GM21723 (cell line): ENCODE measurements at regions not wholly inside any gene's neighbourhood (a gene's known extent, or its start where the extent isn't known, plus 50 kb on each side); places are given as distances from the start of the nearest gene placed in this dataset.
"Not testable (repeated sequence)": the region's sequence is repeated elsewhere in the genome, so short reads cannot be mapped to it uniquely, and the experiment has no call there.

Experiments
- ATAC-seq: cut with Tn5 transposase; IDR thresholded peaks from one replicate; pipeline ENCODE4 v1.9.1; 2021; ENCODE audit warnings: mild to moderate bottlenecking, moderate library complexity; ENCODE audit not compliant: unreplicated experiment

DNA sequence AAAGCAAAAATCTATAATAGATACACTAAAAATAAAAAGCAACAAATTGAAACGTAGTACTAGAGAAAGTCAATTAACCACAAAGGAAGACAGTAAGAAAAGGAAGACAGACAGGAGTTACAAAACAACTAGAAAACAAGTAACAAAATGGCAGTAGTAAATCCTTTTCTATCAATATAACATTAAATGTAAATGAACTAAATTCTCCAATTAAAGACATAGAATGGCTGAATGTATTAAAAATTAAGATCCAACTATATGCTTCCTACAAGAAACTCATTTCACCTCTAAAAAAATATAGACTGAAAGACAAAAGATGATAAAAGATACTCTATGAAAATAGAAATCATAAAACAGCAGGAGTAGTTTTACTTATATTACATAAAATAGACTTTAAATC is 79.1 kb downstream of the CTH start:
- no peak for ATAC-seq

DNA sequence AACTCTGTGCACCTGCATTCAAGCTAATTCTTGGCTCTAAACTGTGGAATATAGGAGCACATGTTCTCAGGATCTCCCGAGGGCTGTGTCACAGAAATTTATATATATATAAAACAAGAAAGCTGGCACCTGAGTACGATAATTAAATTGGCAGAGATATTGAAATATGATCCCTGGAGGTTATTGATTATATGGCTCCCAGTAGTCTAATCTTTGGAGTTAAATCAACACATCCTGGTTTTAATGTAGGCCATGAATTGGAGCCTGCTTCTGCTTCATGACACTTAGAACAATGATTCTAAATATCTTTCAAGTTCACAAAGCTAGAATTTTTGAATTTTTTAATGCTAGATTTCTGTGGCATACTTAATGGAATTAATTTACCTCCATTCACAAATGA is 84.3 kb downstream of the CTH start:
- ATAC-seq, result no peak

DNA sequence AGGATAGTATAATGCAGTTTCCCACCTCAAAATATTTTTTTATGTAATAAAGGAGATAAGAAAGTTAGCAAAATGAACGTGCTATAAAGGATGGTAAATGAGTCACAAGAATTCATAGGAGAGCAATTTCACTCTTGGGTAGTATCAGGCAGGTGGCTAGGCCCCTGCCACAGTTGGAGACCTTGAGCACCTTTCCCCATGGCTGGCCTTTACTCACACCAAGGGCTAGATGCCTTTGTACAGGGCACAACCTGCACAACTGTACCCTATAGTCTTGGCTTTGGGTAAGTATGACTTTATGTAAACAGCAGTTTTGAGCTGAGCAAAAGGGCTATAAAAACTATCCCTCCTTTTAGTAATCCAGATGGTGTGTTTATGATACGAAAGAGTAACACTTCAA is 85.1 kb downstream of the CTH start:
- ATAC-seq, result no peak

- no peak for ATAC-seq
Measured at GRCh38 chr1:70497152-70497551, 86.1 kb downstream of the CTH start.

DNA sequence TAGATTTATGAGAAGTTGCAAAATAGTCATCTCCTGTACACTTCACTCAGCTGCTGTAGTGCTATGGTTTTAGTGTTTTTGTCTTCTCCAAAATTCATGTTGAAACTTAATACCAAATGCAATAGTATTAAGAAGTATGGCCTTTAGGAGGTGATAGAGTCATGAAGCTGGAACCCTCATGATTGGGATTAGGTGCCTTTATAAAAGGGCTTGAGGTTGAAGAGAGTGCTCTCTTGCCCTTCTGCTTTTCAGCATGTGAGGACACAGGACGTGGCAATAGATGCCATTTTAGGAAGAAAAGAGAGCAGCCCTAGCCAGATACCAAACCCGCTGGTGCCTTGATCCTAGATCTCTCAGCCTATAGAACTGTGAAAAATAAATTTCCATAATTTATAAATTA is 87.6 kb downstream of the CTH start:
- no peak for ATAC-seq

DNA sequence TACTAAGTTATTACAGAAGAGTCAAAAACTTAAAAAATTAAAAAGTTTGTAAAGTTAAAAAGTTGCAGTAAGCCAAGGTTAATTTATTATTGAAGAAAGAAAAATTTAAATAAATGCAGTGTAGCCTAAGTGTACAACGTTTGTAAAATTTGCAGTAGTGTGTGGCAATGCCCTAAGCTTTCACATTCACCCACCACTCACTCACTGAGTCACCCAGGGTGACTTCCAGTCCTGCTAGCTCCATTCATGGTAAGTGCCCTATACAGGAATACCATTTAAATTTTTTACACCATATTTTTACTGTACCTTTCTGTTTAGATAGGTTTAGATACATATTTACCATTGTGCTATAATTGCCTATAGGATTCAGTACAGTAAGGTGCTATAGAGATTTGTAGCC is 88.6 kb downstream of the CTH start:
- no peak for ATAC-seq

GRCh38 chr1:70503358-70503757 is 92.3 kb downstream of the CTH start:
- no peak for ATAC-seq

DNA sequence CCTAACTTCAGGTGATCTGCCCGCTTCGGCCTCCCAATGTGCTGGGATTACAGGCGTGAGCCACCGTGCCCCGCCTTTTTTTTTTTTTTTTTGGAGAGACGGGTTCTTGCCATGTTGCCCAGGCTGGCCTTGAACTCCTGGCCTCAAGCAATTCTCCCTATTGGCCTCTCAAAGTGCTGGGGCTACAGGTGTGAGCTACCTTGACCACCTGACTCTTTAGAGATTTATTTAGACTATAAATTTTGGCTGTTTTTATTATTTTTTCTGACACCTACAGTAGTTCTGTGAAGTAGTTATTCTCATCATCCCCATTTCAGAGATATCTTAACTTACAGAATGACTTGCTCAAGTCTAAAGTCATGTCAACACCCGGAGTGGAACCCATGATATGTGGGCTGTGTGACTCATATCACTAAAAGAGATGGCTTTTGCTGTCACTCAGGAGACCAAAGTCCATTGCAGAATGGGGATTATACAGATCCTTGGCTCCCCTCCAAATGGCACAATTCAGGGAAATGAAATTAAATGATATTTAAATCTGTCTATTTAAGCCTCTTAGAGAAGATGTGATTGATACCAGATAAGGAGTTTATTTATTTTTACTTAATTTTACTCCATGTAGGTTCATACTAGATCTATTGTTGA is 93.2 kb downstream of the CTH start:
- peak; percentile 96 for ATAC-seq

GRCh38 chr1:70504821-70505193 is 93.7 kb downstream of the CTH start:
- peak; percentile 22 for ATAC-seq

DNA sequence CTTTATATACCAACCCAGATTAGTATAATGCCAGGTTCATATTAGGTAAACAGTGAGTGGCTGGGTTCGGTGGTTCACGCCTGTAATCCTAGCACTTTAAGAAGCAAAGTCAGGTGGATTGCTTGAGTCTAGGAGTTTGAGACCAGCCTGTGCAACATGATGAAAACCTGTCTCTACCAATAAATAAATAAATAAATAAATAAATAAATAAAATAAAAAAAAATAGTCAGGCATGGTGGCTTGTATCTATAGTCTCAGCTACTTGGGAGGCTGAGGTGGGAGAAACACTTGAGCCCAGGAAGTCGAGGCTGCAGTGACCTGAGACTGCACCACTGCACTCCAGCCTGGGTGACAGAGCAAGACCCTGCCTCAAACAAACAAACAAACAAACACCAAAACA is 96.9 kb downstream of the CTH start:
- ATAC-seq, result not testable (repeated sequence)

- ATAC-seq, result peak; percentile 93
Measured at GRCh38 chr1:70509996-70510876, 99.2 kb downstream of the CTH start.

GRCh38 chr1:70517444-70517843 is 106.4 kb downstream of the CTH start:
- no peak for ATAC-seq

- ATAC-seq, result no peak
Measured at GRCh38 chr1:70518106-70518505, 107.0 kb downstream of the CTH start.

DNA sequence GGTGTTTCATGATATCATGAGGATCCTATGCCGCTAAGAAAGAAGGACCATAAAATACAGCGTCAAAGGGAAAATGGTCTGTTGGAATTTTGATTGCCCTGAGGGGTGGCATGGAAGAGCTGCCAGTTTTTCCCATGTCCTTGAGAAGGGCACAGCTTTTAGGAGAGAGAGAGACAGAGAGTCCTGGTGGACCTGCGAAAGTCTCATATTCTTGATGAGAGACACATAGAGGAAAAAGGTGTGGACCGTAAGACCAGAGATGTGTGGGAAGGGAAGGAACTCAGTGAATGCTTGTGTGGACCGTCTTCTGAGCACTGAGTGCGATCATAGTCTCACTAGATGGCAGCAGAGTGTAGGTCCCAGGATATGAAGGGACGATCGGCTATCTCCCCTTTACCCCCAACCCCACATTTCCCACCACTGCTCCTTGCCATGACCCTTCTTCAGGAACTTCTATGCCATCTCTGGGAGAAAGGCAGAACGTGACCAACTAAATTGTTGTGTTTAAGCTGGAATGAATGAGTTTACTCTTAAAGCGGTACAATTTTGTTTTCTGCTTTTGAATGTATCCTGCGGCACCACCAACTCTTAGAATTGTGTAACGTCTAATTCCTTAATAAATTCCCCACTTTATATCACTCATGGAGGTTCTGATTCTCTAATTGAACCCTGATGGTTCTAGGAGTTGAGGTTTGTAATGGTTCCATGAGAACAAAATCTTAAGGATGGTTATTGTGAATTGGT is 117.7 kb downstream of the CTH start:
- ATAC-seq, result peak; percentile 60

GRCh38 chr1:70536708-70537366 is 125.8 kb downstream of the CTH start:
- no peak for ATAC-seq

DNA sequence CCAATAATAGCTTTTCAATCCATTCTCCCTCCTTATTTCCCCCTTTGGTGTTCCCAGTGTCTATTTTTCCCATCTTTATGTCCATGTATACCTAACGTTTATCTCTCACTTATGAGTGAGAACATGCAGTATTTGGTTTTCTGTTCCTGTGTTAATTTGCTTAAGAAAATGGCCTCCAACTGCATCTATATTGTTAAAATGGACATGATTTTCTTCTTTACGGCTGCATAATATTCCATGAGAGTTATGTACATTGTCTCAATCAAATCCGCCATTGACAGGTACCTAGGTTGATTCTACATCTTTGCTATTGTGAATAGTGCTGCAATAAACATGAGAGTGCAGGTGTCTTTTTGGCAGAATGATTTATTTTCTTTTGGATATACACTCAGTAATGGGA is 126.7 kb downstream of the CTH start:
- no peak for ATAC-seq

DNA sequence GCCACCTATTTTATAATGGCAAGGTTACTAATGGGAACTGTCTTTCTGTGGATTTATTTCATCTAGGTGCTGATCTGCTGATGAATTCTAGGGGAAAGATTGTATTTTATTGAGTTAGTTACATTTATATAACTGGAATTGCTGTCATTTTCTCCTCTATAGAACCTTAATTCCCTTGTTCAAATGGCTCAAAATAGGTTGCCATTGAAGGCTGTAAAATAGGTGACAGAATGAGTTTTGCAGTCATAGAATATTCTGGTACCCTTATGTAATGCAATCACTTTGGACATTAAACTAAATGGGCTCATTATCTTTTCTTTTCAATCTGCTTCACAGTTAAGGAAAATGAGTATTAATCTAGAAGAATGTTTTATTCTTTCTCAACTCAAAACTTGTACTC is 131.0 kb downstream of the CTH start:
- ATAC-seq, result no peak

DNA sequence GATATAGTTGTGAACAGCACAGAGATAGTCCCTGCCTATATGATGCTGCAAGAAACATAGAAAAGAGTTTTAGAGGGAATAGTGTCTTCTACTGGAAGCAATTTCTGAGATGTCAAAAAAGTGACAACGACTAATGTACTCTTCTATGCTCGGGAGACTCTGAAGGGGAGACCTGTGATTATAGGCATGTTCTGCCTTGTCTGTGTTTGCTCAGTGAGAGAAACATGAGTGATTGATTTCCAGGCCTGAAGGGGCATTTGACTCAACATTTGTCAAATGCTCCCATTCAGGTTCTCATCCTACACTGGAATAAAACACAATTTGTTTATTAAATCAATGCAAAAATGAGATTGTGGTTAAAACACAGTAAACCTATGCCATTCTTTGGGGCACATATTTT is 131.8 kb downstream of the CTH start:
- ATAC-seq, result no peak

DNA sequence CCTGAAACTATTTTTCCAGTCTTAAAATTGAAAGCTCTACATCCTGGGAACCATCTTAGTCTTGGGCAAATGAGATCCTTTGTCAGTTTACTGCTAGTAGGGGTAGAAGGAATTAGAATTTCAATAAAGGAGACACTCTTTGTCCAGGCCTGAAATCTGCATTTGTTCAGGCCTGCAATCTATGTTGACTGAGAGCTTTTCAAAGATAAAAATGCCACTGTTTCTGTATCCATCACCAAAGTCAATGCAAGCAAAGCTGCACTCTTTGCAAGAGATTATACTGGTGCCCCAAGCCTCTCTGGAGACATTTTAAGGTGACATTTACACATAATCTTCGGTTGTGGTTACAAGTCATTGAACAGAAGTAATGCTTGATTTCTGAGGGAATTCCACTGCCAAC is 135.7 kb downstream of the CTH start:
- ATAC-seq, result no peak

GRCh38 chr1:70552662-70553566 is 141.8 kb downstream of the CTH start:
- no peak for ATAC-seq
